HepG2 (cell line): ENCODE measurements at regions not wholly inside any gene's neighbourhood (a gene's known extent, or its start where the extent isn't known, plus 50 kb on each side); places are given as distances from the start of the nearest gene placed in this dataset.

Experiments used
- CEBPB ChIP-seq: IDR thresholded peaks from 2 replicates; pipeline ENCODE4 v1.6.1; 2011; ENCODE audit warnings: low read depth, low read length, improper control_type of control experiment, borderline replicate concordance
- JUNB ChIP-seq: sonication (generic); formaldehyde crosslinking; IDR thresholded peaks from 2 replicates; pipeline ENCODE4 v1.8.0; 2022; ENCODE audit warnings: missing genetic modification reagents, mild to moderate bottlenecking, borderline replicate concordance
- MBNL3 ChIP-seq: fragments of 250-450 bp; sonication (Bioruptor Pico); conservative IDR thresholded peaks from 2 replicates; pipeline ENCODE4 v1.8.0; 2022; ENCODE audit warnings: mild to moderate bottlenecking, inconsistent platforms
- POLR2A ChIP-seq, 2 experiments: IDR thresholded peaks; 2 replicates each; pipeline ENCODE4 v1.6.1; 2011; ENCODE audit warnings: low read depth in 2 of 2, low read length in 2 of 2, mild to moderate bottlenecking in 1 of 2, moderate library complexity in 1 of 2; ENCODE audit not compliant: insufficient read depth in 1 of 2
- PTBP1 ChIP-seq: fragments of 200-400 bp; formaldehyde crosslinking; IDR thresholded peaks from 2 replicates; pipeline ENCODE4 v1.6.1; 2018; ENCODE audit warnings: low read length, low read depth; ENCODE audit not compliant: poor library complexity, severe bottlenecking
- TEAD2 ChIP-seq: sonication (generic); formaldehyde crosslinking; IDR thresholded peaks from 2 replicates; pipeline ENCODE4 v1.9.0; 2021; ENCODE audit warnings: missing genetic modification reagents
- ZHX1 ChIP-seq: sonication (generic); formaldehyde crosslinking; IDR thresholded peaks from 2 replicates; pipeline ENCODE4 v1.8.1; 2022; ENCODE audit warnings: low read depth, mild to moderate bottlenecking, missing genetic modification reagents
- ZNF576 ChIP-seq: sonication (generic); formaldehyde crosslinking; IDR thresholded peaks from 2 replicates; pipeline ENCODE4 v1.4.0; 2020; ENCODE audit warnings: mild to moderate bottlenecking, missing genetic modification reagents

GRCh38 chr3:101104321-101104720, 111.1 kb upstream of the ABI3BP start:
- TF ChIP-seq MBNL3 (no peak), POLR2A (IDR thresholded peaks at IDR 0.05; ENCODE audit: insufficient read depth in 1 of 2, low read depth in 2 of 2, low read length in 2 of 2) (no peak), JUNB (CRISPR knock-in tag) (no peak), PTBP1 (no peak), CEBPB (no peak), ZHX1 (no peak), ZNF576 (CRISPR knock-in tag) (no peak), TEAD2 (CRISPR knock-in tag) (no peak)
